ENCODE measurements at regions not wholly inside any gene's neighbourhood (a gene's known extent, or its start where the extent isn't known, plus 50 kb on each side); places are given as distances from the start of the nearest gene placed in this dataset.

- TF ChIP-seq POU6F1 (CRISPR knock-in tag; IDR thresholded peaks at IDR 0.05; ENCODE audit: borderline replicate concordance, low read depth) (no peak), TCF4 (CRISPR knock-in tag; IDR thresholded peaks at IDR 0.05; ENCODE audit: borderline replicate concordance) (no peak), BACH2 (CRISPR knock-in tag; IDR thresholded peaks at IDR 0.05; ENCODE audit: borderline replicate concordance) (no peak), CSDC2 (CRISPR knock-in tag; IDR thresholded peaks at IDR 0.05) (no peak), ISL1 (CRISPR knock-in tag; IDR thresholded peaks at IDR 0.05) (no peak), OSR1 (CRISPR knock-in tag; IDR thresholded peaks at IDR 0.05) (no peak), RARB (CRISPR knock-in tag; IDR thresholded peaks at IDR 0.05) (no peak)
- TF ChIP-seq, protein P1, sequence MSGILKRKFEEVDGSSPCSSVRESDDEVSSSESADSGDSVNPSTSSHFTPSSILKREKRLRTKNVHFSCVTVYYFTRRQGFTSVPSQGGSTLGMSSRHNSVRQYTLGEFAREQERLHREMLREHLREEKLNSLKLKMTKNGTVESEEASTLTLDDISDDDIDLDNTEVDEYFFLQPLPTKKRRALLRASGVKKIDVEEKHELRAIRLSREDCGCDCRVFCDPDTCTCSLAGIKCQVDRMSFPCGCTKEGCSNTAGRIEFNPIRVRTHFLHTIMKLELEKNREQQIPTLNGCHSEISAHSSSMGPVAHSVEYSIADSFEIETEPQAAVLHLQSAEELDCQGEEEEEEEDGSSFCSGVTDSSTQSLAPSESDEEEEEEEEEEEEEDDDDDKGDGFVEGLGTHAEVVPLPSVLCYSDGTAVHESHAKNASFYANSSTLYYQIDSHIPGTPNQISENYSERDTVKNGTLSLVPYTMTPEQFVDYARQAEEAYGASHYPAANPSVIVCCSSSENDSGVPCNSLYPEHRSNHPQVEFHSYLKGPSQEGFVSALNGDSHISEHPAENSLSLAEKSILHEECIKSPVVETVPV (CRISPR knock-in tag; IDR thresholded peaks at IDR 0.05) = no peak
- TF ChIP-seq, protein P2, sequence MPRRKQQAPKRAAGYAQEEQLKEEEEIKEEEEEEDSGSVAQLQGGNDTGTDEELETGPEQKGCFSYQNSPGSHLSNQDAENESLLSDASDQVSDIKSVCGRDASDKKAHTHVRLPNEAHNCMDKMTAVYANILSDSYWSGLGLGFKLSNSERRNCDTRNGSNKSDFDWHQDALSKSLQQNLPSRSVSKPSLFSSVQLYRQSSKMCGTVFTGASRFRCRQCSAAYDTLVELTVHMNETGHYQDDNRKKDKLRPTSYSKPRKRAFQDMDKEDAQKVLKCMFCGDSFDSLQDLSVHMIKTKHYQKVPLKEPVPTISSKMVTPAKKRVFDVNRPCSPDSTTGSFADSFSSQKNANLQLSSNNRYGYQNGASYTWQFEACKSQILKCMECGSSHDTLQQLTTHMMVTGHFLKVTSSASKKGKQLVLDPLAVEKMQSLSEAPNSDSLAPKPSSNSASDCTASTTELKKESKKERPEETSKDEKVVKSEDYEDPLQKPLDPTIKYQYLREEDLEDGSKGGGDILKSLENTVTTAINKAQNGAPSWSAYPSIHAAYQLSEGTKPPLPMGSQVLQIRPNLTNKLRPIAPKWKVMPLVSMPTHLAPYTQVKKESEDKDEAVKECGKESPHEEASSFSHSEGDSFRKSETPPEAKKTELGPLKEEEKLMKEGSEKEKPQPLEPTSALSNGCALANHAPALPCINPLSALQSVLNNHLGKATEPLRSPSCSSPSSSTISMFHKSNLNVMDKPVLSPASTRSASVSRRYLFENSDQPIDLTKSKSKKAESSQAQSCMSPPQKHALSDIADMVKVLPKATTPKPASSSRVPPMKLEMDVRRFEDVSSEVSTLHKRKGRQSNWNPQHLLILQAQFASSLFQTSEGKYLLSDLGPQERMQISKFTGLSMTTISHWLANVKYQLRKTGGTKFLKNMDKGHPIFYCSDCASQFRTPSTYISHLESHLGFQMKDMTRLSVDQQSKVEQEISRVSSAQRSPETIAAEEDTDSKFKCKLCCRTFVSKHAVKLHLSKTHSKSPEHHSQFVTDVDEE (CRISPR knock-in tag; IDR thresholded peaks at IDR 0.05) = no peak
Observed at GRCh38 chr1:8193840-8194406, 124.0 kb upstream of the SLC45A1 start (continued).

- no peak for ATAC-seq
- TF ChIP-seq, protein P3, sequence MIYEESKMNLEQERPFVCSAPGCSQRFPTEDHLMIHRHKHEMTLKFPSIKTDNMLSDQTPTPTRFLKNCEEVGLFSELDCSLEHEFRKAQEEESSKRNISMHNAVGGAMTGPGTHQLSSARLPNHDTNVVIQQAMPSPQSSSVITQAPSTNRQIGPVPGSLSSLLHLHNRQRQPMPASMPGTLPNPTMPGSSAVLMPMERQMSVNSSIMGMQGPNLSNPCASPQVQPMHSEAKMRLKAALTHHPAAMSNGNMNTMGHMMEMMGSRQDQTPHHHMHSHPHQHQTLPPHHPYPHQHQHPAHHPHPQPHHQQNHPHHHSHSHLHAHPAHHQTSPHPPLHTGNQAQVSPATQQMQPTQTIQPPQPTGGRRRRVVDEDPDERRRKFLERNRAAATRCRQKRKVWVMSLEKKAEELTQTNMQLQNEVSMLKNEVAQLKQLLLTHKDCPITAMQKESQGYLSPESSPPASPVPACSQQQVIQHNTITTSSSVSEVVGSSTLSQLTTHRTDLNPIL (CRISPR knock-in tag; IDR thresholded peaks at IDR 0.05; ENCODE audit: low read depth) = no peak
- TF ChIP-seq RARB (CRISPR knock-in tag; IDR thresholded peaks at IDR 0.05) (no peak), PATZ1 (CRISPR knock-in tag; IDR thresholded peaks at IDR 0.05; ENCODE audit: borderline replicate concordance) (no peak), POU6F1 (CRISPR knock-in tag; IDR thresholded peaks at IDR 0.05; ENCODE audit: borderline replicate concordance, low read depth) (no peak), GLIS3 (CRISPR knock-in tag; IDR thresholded peaks at IDR 0.05) (no peak), BACH2 (CRISPR knock-in tag; IDR thresholded peaks at IDR 0.05; ENCODE audit: borderline replicate concordance) (no peak), PPARA (CRISPR knock-in tag; IDR thresholded peaks at IDR 0.05; ENCODE audit: borderline replicate concordance) (no peak), ARNTL (CRISPR knock-in tag; IDR thresholded peaks at IDR 0.05; ENCODE audit: borderline replicate concordance, low read depth) (no peak), OSR1 (CRISPR knock-in tag; IDR thresholded peaks at IDR 0.05) (no peak), CSDC2 (CRISPR knock-in tag; IDR thresholded peaks at IDR 0.05) (no peak)
- TF ChIP-seq, protein P2 (CRISPR knock-in tag; IDR thresholded peaks at IDR 0.05) = no peak
- TF ChIP-seq, protein P1 (CRISPR knock-in tag; IDR thresholded peaks at IDR 0.05) = no peak
Observed at GRCh38 chr1:8191474-8191873, 126.4 kb upstream of the SLC45A1 start.

Data from SK-N-SH treated with all-trans-retinoic acid at 6 μM for 48 hours (cell line).